IMR-90 (cell line): ENCODE measurements at regions not wholly inside any gene's neighbourhood (a gene's known extent, or its start where the extent isn't known, plus 50 kb on each side); places are given as distances from the start of the nearest gene placed in this dataset.

Experiments
- ATAC-seq: fragments of 200-7000 bp; cut with Tn5 transposase; 2 replicates; pipeline ENCODE4 v1.9.1; 2020; ENCODE audit warnings: low read depth, mild to moderate bottlenecking, moderate library complexity
- BruUV-seq: library from RNA; stranded (reverse); fragments of 400-500 nt; replicated peaks from 2 replicates; lab custom pipeline; 2021; lab: Mats Ljungman, UMichigan
- CTCF ChIA-PET: fragments of 300-600 bp; formaldehyde crosslinking; extraction: SDS; loops from one replicate; lab custom pipeline; 2021; ENCODE audit warnings: antibody characterized with exemption; lab: Yijun Ruan, JAX
- POLR2A ChIA-PET: fragments of 300-600 bp; sonication (Branson Sonifier 250); formaldehyde crosslinking; loops from one replicate; lab custom pipeline; 2022; ENCODE audit warnings: antibody characterized with exemption; ENCODE audit not compliant: unreplicated experiment; lab: Charles Lee
- DNase-seq: peaks from one replicate; pipeline ENCODE4 v3.0.0; 2013
- H2AFZ ChIP-seq: replicated peaks from 2 replicates; pipeline ENCODE3; 2013; ENCODE audit warnings: low read length, mild to moderate bottlenecking; ENCODE audit not compliant: poor library complexity
- H2AK5ac ChIP-seq: 2 replicates; pipeline ENCODE4 v1.6.1; 2013; ENCODE audit warnings: low read depth, low read length, inconsistent platforms
- H2AK9ac ChIP-seq: replicated peaks from 2 replicates; pipeline ENCODE3; 2013; ENCODE audit warnings: mild to moderate bottlenecking, low read depth, low read length, moderate library complexity; ENCODE audit not compliant: poor library complexity
- H2BK120ac ChIP-seq: 2 replicates; pipeline ENCODE4 v1.6.1; 2013; ENCODE audit warnings: low read depth, low read length, inconsistent platforms
- H2BK15ac ChIP-seq: 3 replicates; pipeline ENCODE4 v1.6.1; 2013; ENCODE audit warnings: low read depth, low read length, inconsistent platforms
- H2BK20ac ChIP-seq: 2 replicates; pipeline ENCODE4 v1.6.1; 2013; ENCODE audit warnings: low read depth, mild to moderate bottlenecking, inconsistent platforms, low read length, moderate library complexity
- H2BK5ac ChIP-seq: 2 replicates; pipeline ENCODE4 v1.6.1; 2013; ENCODE audit warnings: mild to moderate bottlenecking, low read depth, low read length, inconsistent platforms; ENCODE audit not compliant: poor library complexity, severe bottlenecking
- H3K14ac ChIP-seq: replicated peaks from 2 replicates; pipeline ENCODE4 v1.6.1; 2013; ENCODE audit warnings: low read depth, low read length, inconsistent platforms
- H3K18ac ChIP-seq: 2 replicates; pipeline ENCODE4 v1.6.1; 2013; ENCODE audit warnings: low read depth, low read length, control low read depth
- H3K23ac ChIP-seq: 2 replicates; pipeline ENCODE4 v1.6.1; 2013; ENCODE audit warnings: low read depth, low read length, inconsistent platforms
- H3K27ac ChIP-seq: 2 replicates; pipeline ENCODE4 v1.5.1; 2013; ENCODE audit warnings: mild to moderate bottlenecking, control low read depth, low read length; ENCODE audit not compliant: insufficient read depth
- H3K27me3 ChIP-seq: 2 replicates; pipeline ENCODE4 v1.6.1; 2013; ENCODE audit warnings: low read length; ENCODE audit not compliant: control insufficient read depth, insufficient read depth
- H3K36me3 ChIP-seq: 2 replicates; pipeline ENCODE4 v1.6.1; 2013; ENCODE audit warnings: low read length, mixed read lengths; ENCODE audit not compliant: control insufficient read depth, insufficient read depth
- H3K4ac ChIP-seq: 2 replicates; pipeline ENCODE4 v1.6.1; 2013; ENCODE audit warnings: low read depth, low read length, inconsistent platforms
- H3K4me1 ChIP-seq: 2 replicates; pipeline ENCODE4 v1.6.1; 2013; ENCODE audit warnings: low read length, mixed read lengths; ENCODE audit not compliant: control insufficient read depth, insufficient read depth
- H3K4me2 ChIP-seq: 2 replicates; pipeline ENCODE4 v1.6.1; 2013; ENCODE audit warnings: low read depth, mild to moderate bottlenecking, control low read depth, low read length, moderate library complexity
- H3K4me3 ChIP-seq: 2 replicates; pipeline ENCODE4 v1.5.1; 2013; ENCODE audit warnings: low read depth, mild to moderate bottlenecking, control low read depth, low read length, moderate library complexity; ENCODE audit not compliant: insufficient read depth
- H3K56ac ChIP-seq: 2 replicates; pipeline ENCODE4 v1.6.1; 2013; ENCODE audit warnings: low read length, inconsistent platforms; ENCODE audit not compliant: insufficient read depth; ENCODE audit errors: extremely low read depth
- H3K79me1 ChIP-seq, 2 experiments: 2 replicates each; pipeline ENCODE4 v1.6.1; 2013; ENCODE audit warnings: low read length in 2 of 2, inconsistent platforms in 1 of 2, low read depth in 1 of 2
- H3K9ac ChIP-seq: 2 replicates; pipeline ENCODE4 v1.6.1; 2013; ENCODE audit warnings: low read depth, low read length, control low read depth
- H3K9me1 ChIP-seq: 2 replicates; pipeline ENCODE4 v1.6.1; 2013; ENCODE audit warnings: low read length, inconsistent platforms; ENCODE audit not compliant: insufficient read depth
- H3K9me3 ChIP-seq: 2 replicates; pipeline ENCODE4 v1.6.1; 2013; ENCODE audit warnings: low read length; ENCODE audit not compliant: control insufficient read depth, insufficient read depth
- H4K20me1 ChIP-seq: 2 replicates; pipeline ENCODE4 v1.6.1; 2013; ENCODE audit warnings: low read length, inconsistent platforms; ENCODE audit not compliant: insufficient read depth
- H4K5ac ChIP-seq: 2 replicates; pipeline ENCODE4 v1.6.1; 2013; ENCODE audit warnings: mild to moderate bottlenecking, low read depth, low read length, control low read depth
- H4K8ac ChIP-seq, 2 experiments: 2 replicates each; pipeline ENCODE4 v1.6.1; 2013; ENCODE audit warnings: low read depth in 2 of 2, low read length in 2 of 2, control low read depth in 1 of 2, inconsistent platforms in 1 of 2
- H4K91ac ChIP-seq: 2 replicates; pipeline ENCODE4 v1.6.1; 2013; ENCODE audit warnings: low read depth, low read length, inconsistent platforms; ENCODE audit not compliant: insufficient read depth
- CHD1 ChIP-seq: IDR thresholded peaks from 2 replicates; pipeline ENCODE4 v1.6.1; 2012; ENCODE audit warnings: low read depth, low read length, improper control_type of control experiment
- CTCF ChIP-seq: conservative IDR thresholded peaks from 2 replicates; pipeline ENCODE4 v1.5.1; 2012; ENCODE audit warnings: mild to moderate bottlenecking, low read depth, low read length, improper control_type of control experiment
- ELK1 ChIP-seq: fragments of 150-350 bp; IDR thresholded peaks from 2 replicates; pipeline ENCODE4 v1.6.1; 2016; ENCODE audit warnings: low read depth, mild to moderate bottlenecking, low read length, moderate library complexity, borderline replicate concordance
- MAFK ChIP-seq: IDR thresholded peaks from 2 replicates; pipeline ENCODE4 v1.6.1; 2012; ENCODE audit warnings: low read depth, low read length, improper control_type of control experiment
- NFE2L2 ChIP-seq: fragments of 150-350 bp; IDR thresholded peaks from 2 replicates; pipeline ENCODE4 v1.6.1; 2016; ENCODE audit warnings: low read depth, mild to moderate bottlenecking, low read length
- POLR2A ChIP-seq: IDR thresholded peaks from 2 replicates; pipeline ENCODE4 v1.6.1; 2012; ENCODE audit warnings: mild to moderate bottlenecking, low read depth, low read length
- USF2 ChIP-seq: fragments of 150-350 bp; IDR thresholded peaks from 2 replicates; pipeline ENCODE4 v1.6.1; 2017; ENCODE audit warnings: mild to moderate bottlenecking, antibody characterized with exemption, low read length, low read depth
- WGBS, 2 experiments: methylation state at CpG; one replicate each; pipeline versions ENCODE4 v1.1.5 to v1.1.7; 2013; ENCODE audit warnings: missing lambda C conversion rate in 2 of 2; ENCODE audit not compliant: insufficient read length in 1 of 2; ENCODE audit errors: extremely low coverage in 2 of 2; 5-methylcytosine and 5-hydroxymethylcytosine counted together
- dilution Hi-C: fragments of 300-500 bp; cut with HindIII; formaldehyde crosslinking; loops from one replicate; pipeline ENCODE4 v1.14.3; 2018; ENCODE audit warnings: low sequenced_read_pairs; ENCODE audit not compliant: unreplicated experiment
- in situ Hi-C: fragments of 300-500 bp; cut with MboI; formaldehyde crosslinking; loops from 3 replicates; pipeline ENCODE4 v1.14.3; 2019; ENCODE audit warnings: low sequenced_read_pairs, inconsistent platforms, mixed read lengths
- intact Hi-C: fragments of 100-400 bp; cut with micrococcal nuclease; formaldehyde crosslinking; loops from 2 replicates; pipeline ENCODE4 v1.10.0; 2022

- H3K4me1 ChIP-seq = no peaks in the 10 kb centered on the region
- ChIA-PET CTCF (no interaction called here), POLR2A (no interaction called here)
- no peaks in the 10 kb centered on the region for H3K27me3 ChIP-seq
- no TSS peak for BruUV-seq
- H3K79me1 ChIP-seq = no peaks in the 10 kb centered on the region
- H3K9me1 ChIP-seq = no peaks in the 10 kb centered on the region
- H3K27ac ChIP-seq = no peak overlapping the region
- dilution Hi-C loops (no loop called here), intact Hi-C loops (no loop called here), in situ Hi-C loops (no loop called here)
- no peak overlapping the region for H4K91ac ChIP-seq
- no peak overlapping the region for H4K8ac ChIP-seq
- no peak overlapping the region for H3K14ac ChIP-seq
- TF ChIP-seq CTCF (no peak), ELK1 (no peak), CHD1 (no peak), NFE2L2 (no peak), USF2 (no peak), MAFK (no peak), POLR2A (no peak)
- no peak overlapping the region for H2AK5ac ChIP-seq
- H2AFZ ChIP-seq = no peak overlapping the region
- no peak overlapping the region for H3K18ac ChIP-seq
- no peak overlapping the region for H3K9ac ChIP-seq
- H3K23ac ChIP-seq = no peak overlapping the region
- no peak overlapping the region for H3K4me3 ChIP-seq
- no peak overlapping the region for H2BK120ac ChIP-seq
- no peak overlapping the region for H2BK20ac ChIP-seq
- H3K9me3 ChIP-seq = peaks cover 4% of the 10 kb centered on the region; the same call in 1 of the 2 replicates
- H4K5ac ChIP-seq = no peak overlapping the region
- H3K36me3 ChIP-seq = no peaks in the 10 kb centered on the region
- ATAC-seq (no peak), DNase-seq (no peak)
- no peak overlapping the region for H2BK5ac ChIP-seq
- H2BK15ac ChIP-seq = no peak overlapping the region
- WGBS, 2 experiments = 0% methylated on average over 1 of the region's 2 CpGs; no CpG with 5 or more reads in 1 of the 2 experiments
- no peak overlapping the region for H2AK9ac ChIP-seq
- no peaks in the 10 kb centered on the region for H4K20me1 ChIP-seq
- no peak overlapping the region for H3K56ac ChIP-seq
- no peak overlapping the region for H3K4ac ChIP-seq
- H3K4me2 ChIP-seq = no peak overlapping the region
Measured at GRCh38 chr5:117183326-117183725, 608.7 kb upstream of the SEMA6A start.
